ENCODE measurements at regions not wholly inside any gene's neighbourhood (a gene's known extent, or its start where the extent isn't known, plus 50 kb on each side); places are given as distances from the start of the nearest gene placed in this dataset.

DNA sequence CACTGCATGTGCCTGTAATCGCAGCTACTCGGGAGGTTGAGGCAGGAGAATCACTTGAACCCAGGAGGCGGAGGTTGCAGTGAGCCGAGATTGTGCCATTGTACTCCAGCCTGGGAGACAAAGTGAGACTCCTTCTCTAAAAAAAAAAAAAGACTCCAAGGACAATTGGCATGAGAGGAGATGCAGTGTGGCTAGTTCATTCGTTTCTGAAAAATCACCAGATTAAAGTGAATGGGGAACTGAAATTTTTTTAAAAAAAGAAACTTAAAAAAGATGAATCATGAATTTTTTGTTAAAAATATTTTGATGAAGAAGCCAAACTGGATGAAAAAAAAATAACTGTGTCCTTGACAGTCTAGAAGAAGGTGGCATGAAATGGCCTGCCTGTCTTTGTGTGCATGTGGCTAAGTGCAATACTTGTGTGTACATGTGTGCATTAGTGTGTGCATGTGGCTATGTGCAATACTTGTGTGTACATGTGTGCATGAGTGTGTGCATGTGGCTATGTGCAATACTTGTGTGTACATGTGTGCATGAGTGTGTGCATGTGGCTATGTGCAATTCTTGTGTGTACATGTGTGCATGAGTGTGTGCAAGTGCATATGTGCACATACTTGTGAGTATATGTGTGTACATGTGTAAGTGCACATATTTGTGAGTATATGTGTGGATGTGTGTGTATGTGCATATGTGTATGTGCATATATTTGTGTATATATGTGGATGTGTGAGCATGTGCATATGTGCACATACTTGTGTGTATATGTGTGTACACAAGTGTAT, 391.7 kb upstream of the KLF6 start:
- TF ChIP-seq, protein P1, sequence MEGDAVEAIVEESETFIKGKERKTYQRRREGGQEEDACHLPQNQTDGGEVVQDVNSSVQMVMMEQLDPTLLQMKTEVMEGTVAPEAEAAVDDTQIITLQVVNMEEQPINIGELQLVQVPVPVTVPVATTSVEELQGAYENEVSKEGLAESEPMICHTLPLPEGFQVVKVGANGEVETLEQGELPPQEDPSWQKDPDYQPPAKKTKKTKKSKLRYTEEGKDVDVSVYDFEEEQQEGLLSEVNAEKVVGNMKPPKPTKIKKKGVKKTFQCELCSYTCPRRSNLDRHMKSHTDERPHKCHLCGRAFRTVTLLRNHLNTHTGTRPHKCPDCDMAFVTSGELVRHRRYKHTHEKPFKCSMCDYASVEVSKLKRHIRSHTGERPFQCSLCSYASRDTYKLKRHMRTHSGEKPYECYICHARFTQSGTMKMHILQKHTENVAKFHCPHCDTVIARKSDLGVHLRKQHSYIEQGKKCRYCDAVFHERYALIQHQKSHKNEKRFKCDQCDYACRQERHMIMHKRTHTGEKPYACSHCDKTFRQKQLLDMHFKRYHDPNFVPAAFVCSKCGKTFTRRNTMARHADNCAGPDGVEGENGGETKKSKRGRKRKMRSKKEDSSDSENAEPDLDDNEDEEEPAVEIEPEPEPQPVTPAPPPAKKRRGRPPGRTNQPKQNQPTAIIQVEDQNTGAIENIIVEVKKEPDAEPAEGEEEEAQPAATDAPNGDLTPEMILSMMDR (IDR thresholded peaks at IDR 0.05): no peak
- no peak for TF ChIP-seq EZH2 (IDR thresholded peaks at IDR 0.05; ENCODE audit: borderline replicate concordance, insufficient read depth, low read depth, low read length, poor library complexity, severe bottlenecking)

Data from B cell (primary cell).